ENCODE measurements at regions not wholly inside any gene's neighbourhood (a gene's known extent, or its start where the extent isn't known, plus 50 kb on each side); places are given as distances from the start of the nearest gene placed in this dataset.

DNA sequence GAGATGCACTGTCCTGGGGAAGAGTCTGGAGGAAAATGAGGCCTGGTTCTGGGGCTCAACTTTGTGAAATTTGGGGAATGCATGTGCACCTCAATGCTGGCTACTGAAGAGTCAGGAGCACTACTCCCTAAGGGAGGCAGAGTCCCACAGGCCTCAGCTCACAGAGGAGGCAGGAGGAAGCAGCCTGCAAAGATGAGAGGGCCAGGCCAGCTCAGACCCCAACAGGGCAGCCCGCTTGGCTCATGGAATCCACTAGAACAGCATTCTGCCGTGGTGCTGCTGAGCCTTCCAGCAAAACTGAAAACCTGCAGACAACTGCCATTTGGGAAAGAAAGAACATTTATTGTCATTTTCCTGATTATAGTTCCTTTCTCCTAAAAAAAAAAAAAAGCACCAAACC is 300.5 kb downstream of the CTTN start:
- Histone ChIP-seq H3K9ac (ENCODE audit: low read length) (no peak overlapping the region), H3K9me2 (ENCODE audit: insufficient read depth, low read length) (no peaks in the 10 kb centered on the region), H3K4me3 (ENCODE audit: low read length) (no peak overlapping the region), H3K27ac (ENCODE audit: low read length) (no peak overlapping the region), H3K4me2 (ENCODE audit: low read length) (no peak overlapping the region), H3K9me3 (ENCODE audit: low read length) (no peaks in the 10 kb centered on the region), H3K36me3 (ENCODE audit: insufficient read depth, low read length) (no peaks in the 10 kb centered on the region), H3K79me2 (replicated peaks; ENCODE audit: insufficient read depth, low read length) (no peaks in the 10 kb centered on the region), H3F3A (ENCODE audit: insufficient read depth, low read length, poor library complexity, severe bottlenecking) (no peaks in the 10 kb centered on the region), H3K27me3 (ENCODE audit: insufficient read depth, low read depth, low read length) (no peaks in the 10 kb centered on the region), H2AFZ (ENCODE audit: low read depth, low read length) (no peak overlapping the region), H4K20me1 (ENCODE audit: insufficient read depth) (no peaks in the 10 kb centered on the region)
- TF ChIP-seq RAD21 (conservative IDR thresholded peaks at IDR 0.05) (no peak), MXI1 (conservative IDR thresholded peaks at IDR 0.05; ENCODE audit: poor library complexity, severe bottlenecking) (no peak), EZH2 (IDR thresholded peaks at IDR 0.05; ENCODE audit: borderline replicate concordance, insufficient read depth, low read length, poor library complexity, severe bottlenecking) (no peak), SMC3 (conservative IDR thresholded peaks at IDR 0.05; ENCODE audit: poor library complexity) (no peak), EP300 (conservative IDR thresholded peaks at IDR 0.05; ENCODE audit: poor library complexity, severe bottlenecking) (no peak), TAF1 (IDR thresholded peaks at IDR 0.05; ENCODE audit: low read depth) (no peak), POLR2AphosphoS5 (IDR thresholded peaks at IDR 0.05) (no peak)
- TF ChIP-seq, protein P1, sequence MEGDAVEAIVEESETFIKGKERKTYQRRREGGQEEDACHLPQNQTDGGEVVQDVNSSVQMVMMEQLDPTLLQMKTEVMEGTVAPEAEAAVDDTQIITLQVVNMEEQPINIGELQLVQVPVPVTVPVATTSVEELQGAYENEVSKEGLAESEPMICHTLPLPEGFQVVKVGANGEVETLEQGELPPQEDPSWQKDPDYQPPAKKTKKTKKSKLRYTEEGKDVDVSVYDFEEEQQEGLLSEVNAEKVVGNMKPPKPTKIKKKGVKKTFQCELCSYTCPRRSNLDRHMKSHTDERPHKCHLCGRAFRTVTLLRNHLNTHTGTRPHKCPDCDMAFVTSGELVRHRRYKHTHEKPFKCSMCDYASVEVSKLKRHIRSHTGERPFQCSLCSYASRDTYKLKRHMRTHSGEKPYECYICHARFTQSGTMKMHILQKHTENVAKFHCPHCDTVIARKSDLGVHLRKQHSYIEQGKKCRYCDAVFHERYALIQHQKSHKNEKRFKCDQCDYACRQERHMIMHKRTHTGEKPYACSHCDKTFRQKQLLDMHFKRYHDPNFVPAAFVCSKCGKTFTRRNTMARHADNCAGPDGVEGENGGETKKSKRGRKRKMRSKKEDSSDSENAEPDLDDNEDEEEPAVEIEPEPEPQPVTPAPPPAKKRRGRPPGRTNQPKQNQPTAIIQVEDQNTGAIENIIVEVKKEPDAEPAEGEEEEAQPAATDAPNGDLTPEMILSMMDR (IDR thresholded peaks at IDR 0.05; ENCODE audit: poor library complexity, severe bottlenecking): no peak
- TF ChIP-seq, protein P2, sequence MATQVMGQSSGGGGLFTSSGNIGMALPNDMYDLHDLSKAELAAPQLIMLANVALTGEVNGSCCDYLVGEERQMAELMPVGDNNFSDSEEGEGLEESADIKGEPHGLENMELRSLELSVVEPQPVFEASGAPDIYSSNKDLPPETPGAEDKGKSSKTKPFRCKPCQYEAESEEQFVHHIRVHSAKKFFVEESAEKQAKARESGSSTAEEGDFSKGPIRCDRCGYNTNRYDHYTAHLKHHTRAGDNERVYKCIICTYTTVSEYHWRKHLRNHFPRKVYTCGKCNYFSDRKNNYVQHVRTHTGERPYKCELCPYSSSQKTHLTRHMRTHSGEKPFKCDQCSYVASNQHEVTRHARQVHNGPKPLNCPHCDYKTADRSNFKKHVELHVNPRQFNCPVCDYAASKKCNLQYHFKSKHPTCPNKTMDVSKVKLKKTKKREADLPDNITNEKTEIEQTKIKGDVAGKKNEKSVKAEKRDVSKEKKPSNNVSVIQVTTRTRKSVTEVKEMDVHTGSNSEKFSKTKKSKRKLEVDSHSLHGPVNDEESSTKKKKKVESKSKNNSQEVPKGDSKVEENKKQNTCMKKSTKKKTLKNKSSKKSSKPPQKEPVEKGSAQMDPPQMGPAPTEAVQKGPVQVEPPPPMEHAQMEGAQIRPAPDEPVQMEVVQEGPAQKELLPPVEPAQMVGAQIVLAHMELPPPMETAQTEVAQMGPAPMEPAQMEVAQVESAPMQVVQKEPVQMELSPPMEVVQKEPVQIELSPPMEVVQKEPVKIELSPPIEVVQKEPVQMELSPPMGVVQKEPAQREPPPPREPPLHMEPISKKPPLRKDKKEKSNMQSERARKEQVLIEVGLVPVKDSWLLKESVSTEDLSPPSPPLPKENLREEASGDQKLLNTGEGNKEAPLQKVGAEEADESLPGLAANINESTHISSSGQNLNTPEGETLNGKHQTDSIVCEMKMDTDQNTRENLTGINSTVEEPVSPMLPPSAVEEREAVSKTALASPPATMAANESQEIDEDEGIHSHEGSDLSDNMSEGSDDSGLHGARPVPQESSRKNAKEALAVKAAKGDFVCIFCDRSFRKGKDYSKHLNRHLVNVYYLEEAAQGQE (IDR thresholded peaks at IDR 0.05; ENCODE audit: borderline replicate concordance): no peak

DNA sequence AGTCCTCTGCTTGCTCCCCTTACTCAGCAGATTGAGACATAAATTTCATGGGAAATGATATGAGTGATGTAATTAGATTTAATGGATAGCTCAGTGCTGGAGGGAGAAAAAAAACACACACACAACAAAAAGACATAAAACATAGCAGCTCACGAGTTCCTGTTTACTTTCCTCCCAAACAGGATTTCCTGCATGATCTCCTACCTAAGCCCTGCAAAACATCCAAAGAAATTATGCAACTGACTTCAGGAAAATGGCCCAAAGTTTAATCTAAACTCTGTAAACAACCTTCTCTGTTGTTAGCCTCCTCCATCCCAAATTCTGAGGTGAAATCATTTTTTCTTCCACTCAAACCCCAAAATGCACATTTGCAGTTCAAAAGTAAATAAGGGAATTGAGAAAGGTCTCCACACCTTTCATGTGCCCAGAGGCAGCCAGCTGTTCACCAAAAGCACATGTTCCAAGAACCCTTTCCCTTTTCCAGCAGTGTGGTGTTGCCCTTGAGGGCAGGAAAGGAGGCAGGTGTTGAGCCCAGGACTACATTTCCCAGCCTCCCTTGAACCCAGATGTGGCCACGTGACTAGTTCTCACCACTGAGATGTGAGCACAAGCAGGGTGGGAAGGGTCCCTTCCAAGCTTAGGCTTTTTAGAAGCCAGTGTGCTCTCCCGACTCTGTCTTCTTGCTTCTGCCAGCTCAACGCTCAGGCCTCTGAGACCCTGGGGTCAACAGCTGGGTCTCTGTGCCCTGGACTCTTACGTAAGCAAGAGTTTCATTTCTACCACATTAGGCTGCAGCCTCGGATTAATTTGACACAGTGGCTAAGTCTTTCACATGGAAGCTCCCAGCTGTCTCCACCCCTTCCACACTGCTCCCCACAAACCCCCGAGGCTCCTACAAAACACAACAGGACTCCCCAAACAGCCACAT is 301.2 kb downstream of the CTTN start:
- Histone ChIP-seq H4K20me1 (ENCODE audit: insufficient read depth) (no peaks in the 10 kb centered on the region), H2AFZ (ENCODE audit: low read depth, low read length) (no peak overlapping the region), H3K27ac (ENCODE audit: low read length) (no peak overlapping the region)

More for the DNA sequence above, 301.2 kb downstream of the CTTN start:
- Histone ChIP-seq H3K36me3 (ENCODE audit: insufficient read depth, low read length) (no peaks in the 10 kb centered on the region), H3K4me3 (ENCODE audit: low read length) (no peak overlapping the region), H3F3A (ENCODE audit: insufficient read depth, low read length, poor library complexity, severe bottlenecking) (no peaks in the 10 kb centered on the region), H3K4me2 (ENCODE audit: low read length) (no peak overlapping the region), H3K9ac (ENCODE audit: low read length) (no peak overlapping the region), H3K27me3 (ENCODE audit: insufficient read depth, low read depth, low read length) (no peaks in the 10 kb centered on the region), H3K9me3 (ENCODE audit: low read length) (no peaks in the 10 kb centered on the region), H3K79me2 (replicated peaks; ENCODE audit: insufficient read depth, low read length) (no peaks in the 10 kb centered on the region), H3K9me2 (ENCODE audit: insufficient read depth, low read length) (no peaks in the 10 kb centered on the region)
- no peak for TF ChIP-seq EZH2 (IDR thresholded peaks at IDR 0.05; ENCODE audit: borderline replicate concordance, insufficient read depth, low read length, poor library complexity, severe bottlenecking)
- TF ChIP-seq TAF1 (IDR thresholded peaks at IDR 0.05; ENCODE audit: low read depth): no peak
- no peak for TF ChIP-seq EP300 (conservative IDR thresholded peaks at IDR 0.05; ENCODE audit: poor library complexity, severe bottlenecking)
- no peak for TF ChIP-seq MXI1 (conservative IDR thresholded peaks at IDR 0.05; ENCODE audit: poor library complexity, severe bottlenecking)
- no peak for TF ChIP-seq RAD21 (conservative IDR thresholded peaks at IDR 0.05)
- TF ChIP-seq, protein P1 (IDR thresholded peaks at IDR 0.05; ENCODE audit: poor library complexity, severe bottlenecking): no peak
- TF ChIP-seq SMC3 (conservative IDR thresholded peaks at IDR 0.05; ENCODE audit: poor library complexity): no peak
- no peak for TF ChIP-seq POLR2AphosphoS5 (IDR thresholded peaks at IDR 0.05)
- TF ChIP-seq, protein P2 (IDR thresholded peaks at IDR 0.05; ENCODE audit: borderline replicate concordance): no peak
